SK-N-SH treated with all-trans-retinoic acid at 6 μM for 48 hours (cell line): ENCODE measurements at regions not wholly inside any gene's neighbourhood (a gene's known extent, or its start where the extent isn't known, plus 50 kb on each side); places are given as distances from the start of the nearest gene placed in this dataset.

Experiments
- ARNTL ChIP-seq: fragments of 450-650 bp; formaldehyde crosslinking; IDR thresholded peaks from 2 replicates; pipeline ENCODE4 v1.5.0; 2020; ENCODE audit warnings: low read depth, mild to moderate bottlenecking, moderate library complexity, borderline replicate concordance
- CSRNP3 ChIP-seq: fragments of 250-450 bp; sonication (Bioruptor Pico); IDR thresholded peaks from 2 replicates; pipeline ENCODE4 v1.5.1; 2021; ENCODE audit warnings: mild to moderate bottlenecking, moderate library complexity
- ESRRG ChIP-seq: fragments of 250-450 bp; sonication (Bioruptor Pico); IDR thresholded peaks from 2 replicates; pipeline ENCODE4 v1.6.1; 2021; ENCODE audit warnings: mild to moderate bottlenecking
- GLIS3 ChIP-seq: fragments of 250-450 bp; sonication (Bioruptor Pico); IDR thresholded peaks from 2 replicates; pipeline ENCODE4 v1.5.0; 2020; ENCODE audit warnings: mild to moderate bottlenecking, moderate library complexity
- ISL1 ChIP-seq: fragments of 250-450 bp; sonication (Bioruptor Pico); IDR thresholded peaks from 2 replicates; pipeline ENCODE4 v2.1.2; 2022; ENCODE audit warnings: mild to moderate bottlenecking, moderate library complexity
- POU6F1 ChIP-seq: fragments of 250-450 bp; sonication (Bioruptor Pico); IDR thresholded peaks from 2 replicates; pipeline ENCODE4 v1.8.0; 2021; ENCODE audit warnings: low read depth, mild to moderate bottlenecking, moderate library complexity, borderline replicate concordance
- RARB ChIP-seq: fragments of 250-450 bp; sonication (Bioruptor Pico); IDR thresholded peaks from 2 replicates; pipeline ENCODE4 v1.8.0; 2021; ENCODE audit warnings: mild to moderate bottlenecking, moderate library complexity
- SNAI2 ChIP-seq: fragments of 250-450 bp; sonication (Bioruptor Pico); IDR thresholded peaks from 2 replicates; pipeline ENCODE4 v1.5.0; 2020; ENCODE audit warnings: mild to moderate bottlenecking, moderate library complexity
- TOX ChIP-seq: fragments of 250-450 bp; sonication (Bioruptor Pico); IDR thresholded peaks from 2 replicates; pipeline ENCODE4 v1.8.0; 2021; ENCODE audit warnings: mild to moderate bottlenecking, moderate library complexity, borderline replicate concordance
- ZFP3 ChIP-seq: fragments of 250-450 bp; sonication (Bioruptor Pico); IDR thresholded peaks from 2 replicates; pipeline ENCODE4 v1.5.0; 2020; ENCODE audit warnings: mild to moderate bottlenecking, moderate library complexity
- ZFP30 ChIP-seq: fragments of 450-650 bp; formaldehyde crosslinking; IDR thresholded peaks from 2 replicates; pipeline ENCODE4 v1.5.0; 2022; ENCODE audit warnings: mild to moderate bottlenecking, moderate library complexity
- ZNF8 ChIP-seq: fragments of 450-650 bp; formaldehyde crosslinking; IDR thresholded peaks from 2 replicates; pipeline ENCODE4 v1.5.0; 2020; ENCODE audit warnings: mild to moderate bottlenecking, moderate library complexity
- TF ChIP-seq, protein P1 (sequence below): fragments of 250-450 bp; sonication (Bioruptor Pico); IDR thresholded peaks from 2 replicates; pipeline ENCODE4 v1.5.0; 2020; ENCODE audit warnings: mild to moderate bottlenecking, moderate library complexity
- TF ChIP-seq, protein P2 (sequence below): fragments of 250-450 bp; sonication (Bioruptor Pico); IDR thresholded peaks from 2 replicates; pipeline ENCODE4 v1.8.0; 2020; ENCODE audit warnings: mild to moderate bottlenecking, moderate library complexity, borderline replicate concordance

GRCh38 chr15:36507458-36507857 lies 72.0 kb upstream of the CDIN1 start:
- TF ChIP-seq RARB (CRISPR knock-in tag) = no peak
- no peak for TF ChIP-seq ZFP3
- TF ChIP-seq GLIS3 = no peak
- TF ChIP-seq, protein P1, sequence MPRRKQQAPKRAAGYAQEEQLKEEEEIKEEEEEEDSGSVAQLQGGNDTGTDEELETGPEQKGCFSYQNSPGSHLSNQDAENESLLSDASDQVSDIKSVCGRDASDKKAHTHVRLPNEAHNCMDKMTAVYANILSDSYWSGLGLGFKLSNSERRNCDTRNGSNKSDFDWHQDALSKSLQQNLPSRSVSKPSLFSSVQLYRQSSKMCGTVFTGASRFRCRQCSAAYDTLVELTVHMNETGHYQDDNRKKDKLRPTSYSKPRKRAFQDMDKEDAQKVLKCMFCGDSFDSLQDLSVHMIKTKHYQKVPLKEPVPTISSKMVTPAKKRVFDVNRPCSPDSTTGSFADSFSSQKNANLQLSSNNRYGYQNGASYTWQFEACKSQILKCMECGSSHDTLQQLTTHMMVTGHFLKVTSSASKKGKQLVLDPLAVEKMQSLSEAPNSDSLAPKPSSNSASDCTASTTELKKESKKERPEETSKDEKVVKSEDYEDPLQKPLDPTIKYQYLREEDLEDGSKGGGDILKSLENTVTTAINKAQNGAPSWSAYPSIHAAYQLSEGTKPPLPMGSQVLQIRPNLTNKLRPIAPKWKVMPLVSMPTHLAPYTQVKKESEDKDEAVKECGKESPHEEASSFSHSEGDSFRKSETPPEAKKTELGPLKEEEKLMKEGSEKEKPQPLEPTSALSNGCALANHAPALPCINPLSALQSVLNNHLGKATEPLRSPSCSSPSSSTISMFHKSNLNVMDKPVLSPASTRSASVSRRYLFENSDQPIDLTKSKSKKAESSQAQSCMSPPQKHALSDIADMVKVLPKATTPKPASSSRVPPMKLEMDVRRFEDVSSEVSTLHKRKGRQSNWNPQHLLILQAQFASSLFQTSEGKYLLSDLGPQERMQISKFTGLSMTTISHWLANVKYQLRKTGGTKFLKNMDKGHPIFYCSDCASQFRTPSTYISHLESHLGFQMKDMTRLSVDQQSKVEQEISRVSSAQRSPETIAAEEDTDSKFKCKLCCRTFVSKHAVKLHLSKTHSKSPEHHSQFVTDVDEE (CRISPR knock-in tag) = no peak
- no peak for TF ChIP-seq POU6F1 (CRISPR knock-in tag)
- TF ChIP-seq CSRNP3 (CRISPR knock-in tag) = no peak
- no peak for TF ChIP-seq ARNTL (CRISPR knock-in tag)
- no peak for TF ChIP-seq ISL1 (CRISPR knock-in tag)
- TF ChIP-seq ZNF8 = no peak
- TF ChIP-seq ESRRG (CRISPR knock-in tag) = no peak
- TF ChIP-seq, protein P2, sequence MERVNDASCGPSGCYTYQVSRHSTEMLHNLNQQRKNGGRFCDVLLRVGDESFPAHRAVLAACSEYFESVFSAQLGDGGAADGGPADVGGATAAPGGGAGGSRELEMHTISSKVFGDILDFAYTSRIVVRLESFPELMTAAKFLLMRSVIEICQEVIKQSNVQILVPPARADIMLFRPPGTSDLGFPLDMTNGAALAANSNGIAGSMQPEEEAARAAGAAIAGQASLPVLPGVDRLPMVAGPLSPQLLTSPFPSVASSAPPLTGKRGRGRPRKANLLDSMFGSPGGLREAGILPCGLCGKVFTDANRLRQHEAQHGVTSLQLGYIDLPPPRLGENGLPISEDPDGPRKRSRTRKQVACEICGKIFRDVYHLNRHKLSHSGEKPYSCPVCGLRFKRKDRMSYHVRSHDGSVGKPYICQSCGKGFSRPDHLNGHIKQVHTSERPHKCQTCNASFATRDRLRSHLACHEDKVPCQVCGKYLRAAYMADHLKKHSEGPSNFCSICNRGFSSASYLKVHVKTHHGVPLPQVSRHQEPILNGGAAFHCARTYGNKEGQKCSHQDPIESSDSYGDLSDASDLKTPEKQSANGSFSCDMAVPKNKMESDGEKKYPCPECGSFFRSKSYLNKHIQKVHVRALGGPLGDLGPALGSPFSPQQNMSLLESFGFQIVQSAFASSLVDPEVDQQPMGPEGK (CRISPR knock-in tag) = no peak
- TF ChIP-seq SNAI2 (CRISPR knock-in tag) = no peak
- TF ChIP-seq ZFP30 = no peak
- TF ChIP-seq TOX (CRISPR knock-in tag) = no peak
